ENCODE measurements at regions not wholly inside any gene's neighbourhood (a gene's known extent, or its start where the extent isn't known, plus 50 kb on each side); places are given as distances from the start of the nearest gene placed in this dataset.

- DNase-seq: no peak
Measured at GRCh38 chrX:82087699-82088098, 885.8 kb downstream of the SH3BGRL start.

- no peak for DNase-seq
Measured at GRCh38 chrX:82092307-82092706, 890.4 kb downstream of the SH3BGRL start.

GRCh38 chrX:82125103-82125502, 923.2 kb downstream of the SH3BGRL start:
- no peak for DNase-seq

GRCh38 chrX:82127228-82128123, 925.6 kb downstream of the SH3BGRL start:
- DNase-seq: no peak

- DNase-seq: no peak
Measured at GRCh38 chrX:82134378-82134777, 932.5 kb downstream of the SH3BGRL start.

GRCh38 chrX:82141942-82142341, 940.0 kb downstream of the SH3BGRL start:
- DNase-seq: no peak

GRCh38 chrX:82161195-82161594, 959.3 kb downstream of the SH3BGRL start:
- no peak for DNase-seq

- no peak for DNase-seq
Measured at GRCh38 chrX:82163701-82164100, 961.8 kb downstream of the SH3BGRL start.

GRCh38 chrX:82196866-82197265, 995.0 kb downstream of the SH3BGRL start:
- no peak for DNase-seq

- no peak for DNase-seq
Measured at GRCh38 chrX:82208975-82209374, 1007.1 kb downstream of the SH3BGRL start.

GRCh38 chrX:82218361-82218760, 1016.5 kb downstream of the SH3BGRL start:
- peak; percentile 25 for DNase-seq

GRCh38 chrX:82219129-82219528, 1017.2 kb downstream of the SH3BGRL start:
- DNase-seq: no peak

- DNase-seq: no peak
Measured at GRCh38 chrX:82224961-82225360, 1023.1 kb downstream of the SH3BGRL start.

- DNase-seq: no peak
Measured at GRCh38 chrX:82230013-82230412, 1028.1 kb downstream of the SH3BGRL start.

GRCh38 chrX:82232679-82233078, 1030.8 kb downstream of the SH3BGRL start:
- DNase-seq: no peak

- no peak for DNase-seq
Measured at GRCh38 chrX:82237328-82237727, 1035.4 kb downstream of the SH3BGRL start.
